SK-N-SH (cell line): ENCODE measurements at regions not wholly inside any gene's neighbourhood (a gene's known extent, or its start where the extent isn't known, plus 50 kb on each side); places are given as distances from the start of the nearest gene placed in this dataset.
"Not testable (repeated sequence)": the region's sequence is repeated elsewhere in the genome, so short reads cannot be mapped to it uniquely, and the experiment has no call there.

Experiments used
- CTCF ChIA-PET: fragments of 300-600, 350-600 bp; formaldehyde crosslinking; extraction: SDS; loops from one replicate; lab custom pipeline; 2021; lab: Yijun Ruan, JAX
- POLR2A ChIA-PET: fragments of 350-600 bp; sonication (Branson Sonifier 250); formaldehyde crosslinking; extraction: SDS; loops from one replicate; lab custom pipeline; 2020; ENCODE audit warnings: antibody characterized with exemption, inconsistent platforms; lab: Yijun Ruan, JAX
- DNase-seq: peaks from one replicate; pipeline ENCODE4 v3.0.0; 2012
- H2AFZ ChIP-seq: fragments of 200-600 bp; sonication (generic); 2 replicates; pipeline ENCODE4 v1.8.1; 2016; ENCODE audit warnings: antibody characterized with exemption, mild to moderate bottlenecking, low read depth
- H3F3A ChIP-seq: fragments of 200-600 bp; sonication (generic); replicated peaks from 2 replicates; pipeline ENCODE3; 2016; ENCODE audit warnings: antibody characterized with exemption, mild to moderate bottlenecking; ENCODE audit not compliant: insufficient read depth
- H3K27ac ChIP-seq, 2 experiments: fragments of 200-500 bp in 1 of 2; fragments of 200-600 bp in 1 of 2; sonication (Bioruptor generic) in 1 of 2; sonication (generic), shearing (Covaris generic) in 1 of 2; 2 replicates each; pipeline versions ENCODE4 v1.5.1 to v1.6.1; 2014 to 2016; ENCODE audit warnings: low read depth in 2 of 2, inconsistent platforms in 1 of 2, low read length in 1 of 2, mild to moderate bottlenecking in 1 of 2, mixed read lengths in 1 of 2
- H3K27me3 ChIP-seq: fragments of 200-600 bp; sonication (generic), shearing (Covaris generic); 2 replicates; pipeline ENCODE4 v1.6.1; 2016; ENCODE audit warnings: mixed run types; ENCODE audit not compliant: insufficient read depth
- H3K36me3 ChIP-seq, 2 experiments: fragments of 200-500 bp in 1 of 2; fragments of 200-600 bp in 1 of 2; sonication (Bioruptor generic) in 1 of 2; sonication (generic) in 1 of 2; replicated peaks in 1 of 2; 2 replicates each; pipeline versions ENCODE3 to v1.5.1; 2014 to 2016; ENCODE audit warnings: low read length in 1 of 2, mild to moderate bottlenecking in 1 of 2; ENCODE audit not compliant: insufficient read depth in 2 of 2, control insufficient read depth in 1 of 2
- H3K4me1 ChIP-seq, 2 experiments: fragments of 200-500 bp in 1 of 2; fragments of 200-600 bp in 1 of 2; sonication (Bioruptor generic) in 1 of 2; sonication (generic), shearing (Covaris generic) in 1 of 2; 2 replicates each; pipeline versions ENCODE4 v1.5.1 to v1.6.1; 2014 to 2016; ENCODE audit warnings: low read depth in 1 of 2, low read length in 1 of 2, mixed run types in 1 of 2; ENCODE audit not compliant: insufficient read depth in 2 of 2, control insufficient read depth in 1 of 2
- H3K4me2 ChIP-seq: fragments of 200-600 bp; sonication (generic), shearing (Covaris generic); 2 replicates; pipeline ENCODE4 v1.6.1; 2017; ENCODE audit warnings: mixed run types
- H3K4me3 ChIP-seq, 2 experiments: fragments of 200-500 bp in 1 of 2; fragments of 200-600 bp in 1 of 2; sonication (Bioruptor generic) in 1 of 2; sonication (generic), shearing (Covaris generic) in 1 of 2; 2 replicates each; pipeline versions ENCODE4 v1.5.1 to v1.8.1; 2014 to 2016; ENCODE audit warnings: low read depth in 2 of 2, inconsistent platforms in 1 of 2, low read length in 1 of 2, mild to moderate bottlenecking in 1 of 2, mixed read lengths in 1 of 2, moderate library complexity in 1 of 2
- H3K79me2 ChIP-seq: fragments of 200-600 bp; sonication (generic); 2 replicates; pipeline ENCODE4 v1.8.1; 2017; ENCODE audit warnings: mild to moderate bottlenecking; ENCODE audit not compliant: insufficient read depth
- H3K9ac ChIP-seq: fragments of 200-600 bp; sonication (generic); 2 replicates; pipeline ENCODE4 v1.6.1; 2017; ENCODE audit warnings: mixed run types
- H3K9me2 ChIP-seq: fragments of 200-600 bp; sonication (generic); 2 replicates; pipeline ENCODE4 v1.6.1; 2017; ENCODE audit warnings: mixed run types
- H3K9me3 ChIP-seq: fragments of 200-600 bp; sonication (generic); 2 replicates; pipeline ENCODE4 v1.6.1; 2017; ENCODE audit warnings: mixed run types, mild to moderate bottlenecking, moderate library complexity
- H4K20me1 ChIP-seq: fragments of 200-600 bp; sonication (generic); 2 replicates; pipeline ENCODE4 v1.6.1; 2017; ENCODE audit warnings: mild to moderate bottlenecking, mixed run types; ENCODE audit not compliant: insufficient read depth
- CHD2 ChIP-seq: fragments of 150-350 bp; IDR thresholded peaks from 2 replicates; pipeline ENCODE4 v1.6.1; 2018; ENCODE audit warnings: low read length; ENCODE audit not compliant: partially characterized antibody
- ELF1 ChIP-seq: IDR thresholded peaks from 2 replicates; pipeline ENCODE4 v1.4.0; 2012
- EP300 ChIP-seq, 2 experiments: IDR thresholded peaks; 2 replicates each; pipeline versions ENCODE4 v1.4.0 to v1.6.1; 2012; ENCODE audit warnings: borderline replicate concordance in 1 of 2, low read depth in 1 of 2, low read length in 1 of 2
- EZH2phosphoT487 ChIP-seq: fragments of 200-600 bp; sonication (generic); IDR thresholded peaks from 2 replicates; pipeline ENCODE4 v1.6.1; 2017; ENCODE audit warnings: low read depth, mixed run types, mild to moderate bottlenecking, antibody characterized with exemption, moderate library complexity, borderline replicate concordance
- FOXM1 ChIP-seq: IDR thresholded peaks from 2 replicates; pipeline ENCODE4 v1.4.0; 2012; ENCODE audit warnings: low read depth, mild to moderate bottlenecking
- GABPA ChIP-seq: IDR thresholded peaks from 2 replicates; pipeline ENCODE4 v1.4.0; 2012; ENCODE audit warnings: low read depth, mild to moderate bottlenecking
- JUND ChIP-seq: IDR thresholded peaks from 2 replicates; pipeline ENCODE4 v1.4.0; 2012
- MEF2A ChIP-seq: IDR thresholded peaks from 2 replicates; pipeline ENCODE4 v1.4.0; 2012; ENCODE audit warnings: low read depth, borderline replicate concordance
- NFIC ChIP-seq: IDR thresholded peaks from 2 replicates; pipeline ENCODE4 v1.4.0; 2012; ENCODE audit warnings: borderline replicate concordance
- NRF1 ChIP-seq: IDR thresholded peaks from 2 replicates; pipeline ENCODE4 v1.6.1; 2012; ENCODE audit warnings: low read depth, mild to moderate bottlenecking, low read length
- POLR2AphosphoS5 ChIP-seq: IDR thresholded peaks from 2 replicates; pipeline ENCODE4 v1.6.1; 2012; ENCODE audit warnings: low read depth, low read length
- RCOR1 ChIP-seq: fragments of 150-350 bp; IDR thresholded peaks from 2 replicates; pipeline ENCODE4 v1.6.1; 2017; ENCODE audit warnings: antibody characterized with exemption, low read length
- RFX5 ChIP-seq: IDR thresholded peaks from 2 replicates; pipeline ENCODE4 v1.6.1; 2012; ENCODE audit warnings: mild to moderate bottlenecking, improper control_type of control experiment, low read length
- SMC3 ChIP-seq: IDR thresholded peaks from 2 replicates; pipeline ENCODE4 v1.6.1; 2012; ENCODE audit warnings: low read depth, low read length, improper control_type of control experiment
- TCF12 ChIP-seq: IDR thresholded peaks from 2 replicates; pipeline ENCODE4 v1.4.0; 2012
- TEAD4 ChIP-seq: IDR thresholded peaks from 2 replicates; pipeline ENCODE4 v1.4.0; 2012; ENCODE audit warnings: mild to moderate bottlenecking, borderline replicate concordance; ENCODE audit not compliant: insufficient read depth
- YY1 ChIP-seq: IDR thresholded peaks from 2 replicates; pipeline ENCODE4 v1.4.0; 2012; ENCODE audit warnings: low read depth, mild to moderate bottlenecking
- WGBS: methylation state at CpG from one replicate; pipeline ENCODE4 v1.1.6; 2017; ENCODE audit warnings: low lambda C conversion rate; 5-methylcytosine and 5-hydroxymethylcytosine counted together
- TF ChIP-seq, protein P1 (sequence below): IDR thresholded peaks from 2 replicates; pipeline ENCODE4 v1.4.0; 2012; ENCODE audit warnings: low read depth, borderline replicate concordance
- TF ChIP-seq, protein P2 (sequence below): IDR thresholded peaks from 2 replicates; pipeline ENCODE4; 2012

DNA sequence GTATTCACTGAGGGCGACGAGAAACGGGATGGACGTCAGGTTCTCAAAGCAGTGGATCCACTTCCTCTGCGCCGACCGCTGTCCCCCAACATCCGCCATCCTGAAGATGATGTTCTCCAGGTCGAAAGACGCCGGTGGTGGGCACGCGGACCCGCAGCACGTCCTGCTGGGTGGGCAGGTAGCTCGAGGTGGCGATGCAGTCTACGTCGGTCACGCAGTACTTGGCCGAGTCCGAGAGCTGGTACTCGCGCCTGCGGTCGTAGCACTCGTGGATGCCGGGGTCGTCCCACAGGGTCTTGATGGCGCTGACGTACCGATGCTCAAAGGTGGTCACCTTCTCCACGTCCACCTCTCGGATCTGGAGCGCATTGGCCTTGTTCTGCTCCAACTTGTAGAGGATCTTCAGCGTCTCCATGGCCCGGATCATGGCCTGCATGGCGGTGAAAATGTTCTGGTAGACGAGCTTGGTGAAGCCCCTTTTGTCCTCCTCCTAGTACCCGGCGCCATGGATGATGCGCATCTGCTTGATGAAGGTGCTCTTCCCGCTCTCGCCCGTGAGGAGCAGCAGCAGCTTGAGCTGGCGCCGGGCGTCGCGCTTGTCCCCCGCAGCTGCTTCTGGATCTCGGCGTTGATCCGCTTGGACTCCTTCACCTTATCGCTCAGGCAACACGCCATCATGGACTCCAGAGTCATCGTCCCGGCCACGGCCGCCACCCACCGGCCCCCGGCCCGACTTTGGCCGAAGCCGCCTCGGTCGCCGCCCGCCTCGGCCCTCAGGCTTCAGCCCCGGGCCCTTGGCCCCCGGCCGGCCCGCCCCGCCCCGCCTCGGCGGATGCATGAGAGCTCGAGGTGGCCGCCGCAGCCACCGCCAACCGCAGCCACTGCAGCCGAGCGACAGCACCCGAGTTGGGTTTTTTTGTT lies 122.9 kb upstream of the KCTD7 start:
- H3K4me3 ChIP-seq: no peak overlapping the region
- no peak for DNase-seq

DNA sequence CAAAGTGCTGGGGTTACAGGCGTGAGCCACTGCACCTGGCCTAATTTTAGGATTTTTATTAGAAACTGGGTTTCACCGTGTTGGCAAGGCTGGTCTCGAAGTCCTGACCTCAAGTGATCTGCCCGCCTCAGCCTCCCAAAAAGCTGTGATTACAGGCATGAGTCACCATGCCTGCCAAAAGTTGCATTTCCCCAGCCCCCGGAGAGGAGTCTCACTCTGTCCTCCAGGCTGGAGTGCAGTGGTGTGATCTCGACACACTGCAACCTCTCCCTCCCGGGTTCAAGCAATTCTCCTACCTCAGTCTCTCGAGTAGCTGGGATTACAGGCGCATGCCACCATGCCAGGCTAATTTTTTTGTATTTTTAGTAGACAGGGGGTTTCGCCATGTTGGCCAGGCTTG lies 122.0 kb upstream of the KCTD7 start:
- CTCF ChIA-PET, DNase-seq, POLR2A ChIA-PET: not testable (repeated sequence)

More for the DNA sequence above, 122.9 kb upstream of the KCTD7 start:
- Histone ChIP-seq H3K4me2 (no peak overlapping the region), H4K20me1 (no peaks in the 10 kb centered on the region), H3K27ac (no peak overlapping the region), H3K9me2 (no peaks in the 10 kb centered on the region), H3K27me3 (no peaks in the 10 kb centered on the region), H3K36me3 (no peaks in the 10 kb centered on the region), H3K9ac (no peak overlapping the region), H2AFZ (no peak overlapping the region), H3F3A (peaks cover 10% of the 10 kb centered on the region), H3K4me1 (no peaks in the 10 kb centered on the region), H3K79me2 (no peaks in the 10 kb centered on the region), H3K9me3 (no peaks in the 10 kb centered on the region)
- ChIA-PET CTCF (interaction anchor here (1.0 kb wide), 1 partner anchor 12 kb away, joined by 3 read pairs; no protein-coding TSS in a partner anchor), POLR2A (no interaction called here)
- TF ChIP-seq YY1 (no peak), ELF1 (no peak), NFIC (no peak), GABPA (no peak), EZH2phosphoT487 (no peak), MEF2A (no peak), CHD2 (no peak)
- WGBS: 86% methylated on average over 66 of the region's 86 CpGs

DNA sequence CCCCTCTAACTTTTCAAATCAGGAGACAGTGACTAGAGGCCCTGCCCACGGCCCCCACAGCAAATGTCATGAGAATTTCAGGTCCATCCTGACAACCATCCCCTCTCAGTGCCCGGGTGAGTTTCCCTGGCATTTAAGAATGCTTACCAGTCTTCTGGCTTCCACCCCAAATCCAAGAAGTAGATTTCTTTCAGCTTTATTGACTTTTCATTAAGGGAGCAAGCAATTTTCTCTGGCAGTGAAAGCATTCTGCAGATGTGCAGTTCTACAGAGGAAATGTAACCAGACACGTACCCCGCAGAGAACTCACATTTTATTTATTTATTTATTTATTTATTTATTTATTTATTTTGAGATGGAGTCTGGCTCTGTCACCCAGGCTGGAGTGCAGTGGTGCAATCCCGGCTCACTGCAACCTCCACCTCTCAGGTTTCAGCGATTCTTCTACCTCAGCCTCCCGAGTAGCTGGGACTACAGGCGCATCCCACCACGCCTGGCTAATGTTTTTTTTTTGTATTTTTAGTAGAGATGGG lies 120.9 kb upstream of the KCTD7 start:
- H3K27me3 ChIP-seq: no peaks in the 10 kb centered on the region
- POLR2A ChIA-PET: no interaction called here
- TF ChIP-seq RFX5 (no peak), POLR2AphosphoS5 (no peak), SMC3 (no peak), RCOR1 (no peak), TEAD4 (no peak), FOXM1 (no peak), JUND (no peak), EP300 (IDR thresholded peaks at IDR 0.05; ENCODE audit: borderline replicate concordance in 1 of 2, low read depth in 1 of 2, low read length in 1 of 2) (no peak), EZH2phosphoT487 (no peak), TCF12 (no peak), NRF1 (no peak)
- TF ChIP-seq, protein P1, sequence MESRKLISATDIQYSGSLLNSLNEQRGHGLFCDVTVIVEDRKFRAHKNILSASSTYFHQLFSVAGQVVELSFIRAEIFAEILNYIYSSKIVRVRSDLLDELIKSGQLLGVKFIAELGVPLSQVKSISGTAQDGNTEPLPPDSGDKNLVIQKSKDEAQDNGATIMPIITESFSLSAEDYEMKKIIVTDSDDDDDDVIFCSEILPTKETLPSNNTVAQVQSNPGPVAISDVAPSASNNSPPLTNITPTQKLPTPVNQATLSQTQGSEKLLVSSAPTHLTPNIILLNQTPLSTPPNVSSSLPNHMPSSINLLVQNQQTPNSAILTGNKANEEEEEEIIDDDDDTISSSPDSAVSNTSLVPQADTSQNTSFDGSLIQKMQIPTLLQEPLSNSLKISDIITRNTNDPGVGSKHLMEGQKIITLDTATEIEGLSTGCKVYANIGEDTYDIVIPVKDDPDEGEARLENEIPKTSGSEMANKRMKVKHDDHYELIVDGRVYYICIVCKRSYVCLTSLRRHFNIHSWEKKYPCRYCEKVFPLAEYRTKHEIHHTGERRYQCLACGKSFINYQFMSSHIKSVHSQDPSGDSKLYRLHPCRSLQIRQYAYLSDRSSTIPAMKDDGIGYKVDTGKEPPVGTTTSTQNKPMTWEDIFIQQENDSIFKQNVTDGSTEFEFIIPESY: no peak
- TF ChIP-seq, protein P2, sequence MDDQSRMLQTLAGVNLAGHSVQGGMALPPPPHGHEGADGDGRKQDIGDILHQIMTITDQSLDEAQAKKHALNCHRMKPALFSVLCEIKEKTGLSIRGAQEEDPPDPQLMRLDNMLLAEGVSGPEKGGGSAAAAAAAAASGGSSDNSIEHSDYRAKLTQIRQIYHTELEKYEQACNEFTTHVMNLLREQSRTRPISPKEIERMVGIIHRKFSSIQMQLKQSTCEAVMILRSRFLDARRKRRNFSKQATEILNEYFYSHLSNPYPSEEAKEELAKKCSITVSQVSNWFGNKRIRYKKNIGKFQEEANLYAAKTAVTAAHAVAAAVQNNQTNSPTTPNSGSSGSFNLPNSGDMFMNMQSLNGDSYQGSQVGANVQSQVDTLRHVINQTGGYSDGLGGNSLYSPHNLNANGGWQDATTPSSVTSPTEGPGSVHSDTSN: no peak

More for the DNA sequence above, 122.0 kb upstream of the KCTD7 start:
- H3K27ac ChIP-seq, H3K4me2 ChIP-seq, H4K20me1 ChIP-seq, H3K36me3 ChIP-seq, H3K4me1 ChIP-seq, H3F3A ChIP-seq, H3K9me3 ChIP-seq, H3K9me2 ChIP-seq, H3K4me3 ChIP-seq, H3K79me2 ChIP-seq, H2AFZ ChIP-seq, H3K9ac ChIP-seq, H3K27me3 ChIP-seq: not testable (repeated sequence)
- WGBS: 82% methylated on average over 10 of the region's 10 CpGs

More for the DNA sequence above, 120.9 kb upstream of the KCTD7 start:
- Histone ChIP-seq H3F3A (peaks cover 7% of the 10 kb centered on the region), H3K9ac (no peak overlapping the region), H3K4me2 (no peak overlapping the region), H3K79me2 (no peaks in the 10 kb centered on the region), H3K9me2 (no peaks in the 10 kb centered on the region), H3K4me3 (no peak overlapping the region), H3K4me1 (no peaks in the 10 kb centered on the region), H3K9me3 (no peaks in the 10 kb centered on the region), H4K20me1 (no peaks in the 10 kb centered on the region), H2AFZ (no peak overlapping the region), H3K27ac (no peak overlapping the region), H3K36me3 (no peaks in the 10 kb centered on the region)
- DNase-seq: no peak
- CTCF ChIA-PET: interaction anchor here (1.3 kb wide), 1 partner anchor 13 kb away, joined by 3 read pairs; no protein-coding TSS in a partner anchor
- 88% methylated on average over 9 of the region's 9 CpGs for WGBS
